Right atrium auricular region (tissue), 2 donors: ENCODE measurements at regions not wholly inside any gene's neighbourhood (a gene's known extent, or its start where the extent isn't known, plus 50 kb on each side); places are given as distances from the start of the nearest gene placed in this dataset.

Experiments used
- DNase-seq: peaks from one replicate; pipeline ENCODE4 v3.0.0-alpha.2; 2019; ENCODE audit warnings: low spot score
- H3K27ac ChIP-seq, 2 donors: fragments of 200-600 bp; sonication (generic); 1 replicate in 1 of 2; 2 replicates in 1 of 2; pipeline ENCODE4 v1.5.1; 2016 to 2019
- H3K27me3 ChIP-seq, 2 donors: fragments of 200-600 bp; sonication (generic); one replicate each; pipeline versions ENCODE4 v1.5.1 to v1.6.0; 2017 to 2019
- H3K36me3 ChIP-seq: fragments of 200-600 bp; sonication (generic); one replicate; pipeline ENCODE4 v1.5.1; 2016
- H3K4me1 ChIP-seq, 2 donors: fragments of 200-600 bp; sonication (generic); one replicate each; pipeline versions ENCODE4 v1.5.1 to v1.6.0; 2017 to 2019
- H3K4me3 ChIP-seq, 2 donors: fragments of 200-600 bp; sonication (generic); 1 replicate in 1 of 2; 2 replicates in 1 of 2; pipeline ENCODE4 v1.5.1; 2017 to 2019; ENCODE audit warnings: mild to moderate bottlenecking in 1 of 2, moderate library complexity in 1 of 2
- H3K9me3 ChIP-seq, 2 donors: fragments of 200-600 bp; sonication (generic); one replicate each; pipeline ENCODE4 v1.5.1; 2019
- TF ChIP-seq, protein P1 (sequence below), 2 donors: fragments of 200-600 bp; sonication (generic); IDR thresholded peaks; one replicate each; pipeline ENCODE4 v1.5.1; 2019; ENCODE audit warnings: antibody characterized with exemption in 2 of 2

DNA sequence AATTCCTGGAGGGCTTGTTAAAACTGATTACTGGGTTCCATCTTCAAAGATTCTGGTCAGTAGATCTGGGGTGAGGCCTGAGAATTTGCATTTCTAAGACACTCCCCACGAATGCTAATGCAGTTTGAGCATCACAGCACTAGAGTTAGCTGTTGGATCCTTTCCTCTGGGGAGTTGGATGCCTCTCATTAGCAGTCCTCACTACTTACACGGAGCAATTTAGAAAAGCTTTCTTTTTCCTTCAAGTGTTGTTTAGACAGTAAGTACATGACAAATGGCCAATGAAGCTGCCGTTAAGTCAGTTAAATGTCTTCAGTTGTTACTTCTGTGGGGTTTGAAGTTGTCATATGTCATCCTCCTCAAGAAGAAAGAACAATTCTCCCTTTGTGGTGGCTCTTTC, 74.9 kb upstream of the HMHB1 start:
- no peaks in the 10 kb centered on the region for H3K27me3 ChIP-seq
- DNase-seq: no peak
- H3K36me3 ChIP-seq: no peaks in the 10 kb centered on the region
- TF ChIP-seq, protein P1, sequence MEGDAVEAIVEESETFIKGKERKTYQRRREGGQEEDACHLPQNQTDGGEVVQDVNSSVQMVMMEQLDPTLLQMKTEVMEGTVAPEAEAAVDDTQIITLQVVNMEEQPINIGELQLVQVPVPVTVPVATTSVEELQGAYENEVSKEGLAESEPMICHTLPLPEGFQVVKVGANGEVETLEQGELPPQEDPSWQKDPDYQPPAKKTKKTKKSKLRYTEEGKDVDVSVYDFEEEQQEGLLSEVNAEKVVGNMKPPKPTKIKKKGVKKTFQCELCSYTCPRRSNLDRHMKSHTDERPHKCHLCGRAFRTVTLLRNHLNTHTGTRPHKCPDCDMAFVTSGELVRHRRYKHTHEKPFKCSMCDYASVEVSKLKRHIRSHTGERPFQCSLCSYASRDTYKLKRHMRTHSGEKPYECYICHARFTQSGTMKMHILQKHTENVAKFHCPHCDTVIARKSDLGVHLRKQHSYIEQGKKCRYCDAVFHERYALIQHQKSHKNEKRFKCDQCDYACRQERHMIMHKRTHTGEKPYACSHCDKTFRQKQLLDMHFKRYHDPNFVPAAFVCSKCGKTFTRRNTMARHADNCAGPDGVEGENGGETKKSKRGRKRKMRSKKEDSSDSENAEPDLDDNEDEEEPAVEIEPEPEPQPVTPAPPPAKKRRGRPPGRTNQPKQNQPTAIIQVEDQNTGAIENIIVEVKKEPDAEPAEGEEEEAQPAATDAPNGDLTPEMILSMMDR (IDR thresholded peaks at IDR 0.05): no peak
- no peak overlapping the region for H3K4me3 ChIP-seq
- no peak overlapping the region for H3K27ac ChIP-seq
- no peaks in the 10 kb centered on the region for H3K9me3 ChIP-seq
- H3K4me1 ChIP-seq: peaks cover 0 to 6% of the 10 kb centered on the region in 2 donors

DNA sequence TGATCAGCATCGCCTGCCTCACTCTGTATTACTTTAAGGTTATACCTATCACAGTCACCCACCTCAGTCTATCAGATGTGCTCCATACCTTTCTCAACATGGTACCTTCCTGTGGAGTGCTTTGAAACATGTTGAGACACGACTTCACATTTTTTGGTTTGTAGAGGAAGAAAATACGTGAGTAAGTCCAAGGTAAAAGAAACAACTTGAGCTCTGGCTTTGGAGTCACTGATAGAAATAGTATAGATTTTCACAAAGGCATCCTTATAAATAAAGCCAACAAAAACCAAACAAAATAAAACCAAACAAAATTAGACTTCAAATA, 77.5 kb upstream of the HMHB1 start:
- TF ChIP-seq, protein P1 (IDR thresholded peaks at IDR 0.05): no peak
- Histone ChIP-seq H3K4me1 (peaks cover 0 to 12% of the 10 kb centered on the region in 2 donors), H3K36me3 (no peaks in the 10 kb centered on the region), H3K9me3 (no peaks in the 10 kb centered on the region), H3K4me3 (no peak overlapping the region), H3K27me3 (no peaks in the 10 kb centered on the region), H3K27ac (peak overlapping the region in 1 of 2 donors; percentile 76)
- DNase-seq: no peak

DNA sequence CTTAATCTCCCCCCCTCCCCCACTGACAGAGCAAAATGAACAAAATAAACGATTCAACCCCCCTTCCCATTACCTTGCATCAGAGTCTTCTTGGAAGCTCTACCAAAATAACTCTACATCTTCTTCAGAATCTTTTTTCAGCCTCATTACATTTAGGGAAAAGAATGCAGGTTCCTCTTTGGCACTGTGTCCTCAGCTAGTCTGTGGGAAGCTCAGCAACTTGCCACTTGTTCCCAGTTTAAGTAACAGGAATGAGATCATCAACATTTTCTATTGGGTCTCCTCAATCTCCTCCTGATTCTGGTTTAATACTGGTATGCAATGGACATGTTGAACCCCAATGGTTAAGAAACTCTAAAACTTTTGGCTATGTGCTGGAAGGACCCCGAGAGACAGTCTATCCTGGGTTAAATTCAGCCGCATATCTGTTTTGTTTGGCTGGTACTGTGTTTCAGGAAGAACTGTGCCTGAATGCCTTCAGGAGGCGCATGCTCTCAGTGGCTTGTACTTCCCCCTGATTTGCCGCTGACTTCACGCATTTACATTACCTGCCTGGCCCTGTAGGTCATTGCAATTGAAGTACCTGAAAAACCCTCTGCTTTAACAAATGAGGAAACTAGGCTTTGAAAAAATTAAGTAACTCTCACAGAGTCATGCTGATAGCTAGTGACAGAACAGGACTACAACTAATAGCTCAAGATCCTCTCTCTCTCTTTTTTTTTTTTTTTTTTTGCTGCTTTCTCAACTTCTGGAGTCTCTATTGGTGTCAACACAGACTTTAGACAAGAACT, 78.1 kb upstream of the HMHB1 start:
- H3K36me3 ChIP-seq: no peaks in the 10 kb centered on the region
- H3K9me3 ChIP-seq: no peaks in the 10 kb centered on the region
- TF ChIP-seq, protein P1 (IDR thresholded peaks at IDR 0.05): no peak
- no peak overlapping the region for H3K4me3 ChIP-seq
- no peaks in the 10 kb centered on the region for H3K27me3 ChIP-seq
- H3K27ac ChIP-seq: peak overlapping the region; percentile 23 to 76
- no peak for DNase-seq
- H3K4me1 ChIP-seq: peaks cover 0 to 12% of the 10 kb centered on the region in 2 donors

DNA sequence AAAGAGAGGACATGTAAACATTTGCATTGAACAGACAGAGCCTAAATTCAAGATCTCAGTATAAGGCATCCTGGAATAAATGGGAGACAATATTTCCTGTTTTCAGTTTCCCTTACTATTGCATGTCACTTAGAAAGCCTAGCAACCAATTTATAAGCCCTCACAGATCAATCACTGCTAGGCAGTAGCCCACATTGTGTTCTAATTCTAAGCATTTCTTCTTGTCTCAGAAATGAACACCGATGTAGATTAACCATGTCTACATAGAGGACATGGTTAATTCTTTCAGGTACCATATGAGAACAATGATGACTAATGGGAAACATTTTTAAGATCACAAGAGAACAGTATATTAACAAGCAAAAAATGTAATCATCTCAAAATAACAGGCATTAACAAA, 79.6 kb upstream of the HMHB1 start:
- H3K4me3 ChIP-seq: no peak overlapping the region
- DNase-seq: no peak

DNA sequence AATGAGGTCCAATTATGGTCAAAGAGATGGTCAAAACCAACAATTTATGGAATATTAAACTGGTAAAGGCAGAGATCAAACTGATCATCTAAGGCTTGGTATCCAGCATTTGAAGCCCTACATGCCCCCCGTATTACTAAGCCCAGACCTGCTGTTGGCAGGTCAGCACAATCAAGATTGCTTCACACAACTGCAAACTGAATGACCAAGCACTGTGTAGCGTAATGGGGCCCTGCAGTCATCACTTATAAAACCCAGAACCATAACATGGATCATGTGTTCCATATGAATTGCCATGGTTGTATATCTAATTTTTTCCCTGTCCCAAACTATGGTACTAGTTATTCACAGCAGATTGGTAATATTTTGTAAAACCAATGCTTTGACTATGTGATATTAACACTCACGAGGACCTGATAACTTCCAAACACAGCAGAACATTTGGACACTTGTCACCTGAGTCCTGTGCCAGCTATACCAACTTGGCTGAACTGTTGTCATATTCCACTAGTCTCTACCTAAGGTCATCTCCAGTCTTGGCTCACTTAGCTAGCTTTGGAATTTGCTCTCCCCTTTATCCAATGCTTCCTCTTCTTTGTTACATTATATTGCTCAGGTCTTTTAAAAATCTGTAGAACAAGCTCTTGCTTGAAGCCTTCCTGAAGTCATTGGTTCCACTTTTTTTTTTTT, 81.7 kb upstream of the HMHB1 start:
- H3K27ac ChIP-seq: peak overlapping the region in 1 of 2 donors; percentile 32
- H3K36me3 ChIP-seq: no peaks in the 10 kb centered on the region
- H3K4me1 ChIP-seq: peaks cover 0 to 12% of the 10 kb centered on the region in 2 donors
- DNase-seq: no peak
- TF ChIP-seq, protein P1 (IDR thresholded peaks at IDR 0.05): no peak
- H3K4me3 ChIP-seq: no peak overlapping the region
- H3K9me3 ChIP-seq: peaks cover 0 to under 1% of the 10 kb centered on the region in 2 donors
- no peaks in the 10 kb centered on the region for H3K27me3 ChIP-seq

More for the DNA sequence above, 79.6 kb upstream of the HMHB1 start:
- Histone ChIP-seq H3K9me3 (no peaks in the 10 kb centered on the region), H3K36me3 (no peaks in the 10 kb centered on the region), H3K4me1 (peaks cover 0 to 12% of the 10 kb centered on the region in 2 donors), H3K27ac (peak overlapping the region in 1 of 2 donors; percentile 9), H3K27me3 (no peaks in the 10 kb centered on the region)
- TF ChIP-seq, protein P1 (IDR thresholded peaks at IDR 0.05): no peak
